H9 (cell line): ENCODE measurements at regions not wholly inside any gene's neighbourhood (a gene's known extent, or its start where the extent isn't known, plus 50 kb on each side); places are given as distances from the start of the nearest gene placed in this dataset.

Source experiments
- DNase-seq: peaks from one replicate; pipeline ENCODE4 v3.0.0-alpha.2; 2017
- H2AFZ ChIP-seq: one replicate; pipeline ENCODE4 v1.6.1; 2013; ENCODE audit warnings: mild to moderate bottlenecking, low read length, control low read depth, moderate library complexity
- H2AK5ac ChIP-seq: 2 replicates; pipeline ENCODE4 v1.6.1; 2013; ENCODE audit warnings: low read length, control low read depth, mixed read lengths; ENCODE audit not compliant: insufficient read length
- H2BK120ac ChIP-seq: one replicate; pipeline ENCODE4 v1.6.1; 2013; ENCODE audit warnings: low read depth, mild to moderate bottlenecking, low read length, control low read depth, inconsistent platforms; ENCODE audit not compliant: poor library complexity, severe bottlenecking
- H2BK12ac ChIP-seq: 2 replicates; pipeline ENCODE4 v1.6.1; 2013; ENCODE audit warnings: low read length, control low read depth, mixed read lengths, low read depth; ENCODE audit not compliant: insufficient read length
- H2BK15ac ChIP-seq: 2 replicates; pipeline ENCODE4 v1.6.1; 2013; ENCODE audit warnings: low read depth, low read length, control low read depth
- H2BK20ac ChIP-seq: one replicate; pipeline ENCODE4 v1.6.1; 2013; ENCODE audit warnings: low read depth, mild to moderate bottlenecking, low read length, control low read depth, inconsistent platforms; ENCODE audit not compliant: poor library complexity, severe bottlenecking
- H2BK5ac ChIP-seq: 2 replicates; pipeline ENCODE4 v1.6.1; 2013; ENCODE audit warnings: low read length, control low read depth, mixed read lengths; ENCODE audit not compliant: insufficient read length
- H3K14ac ChIP-seq: 2 replicates; pipeline ENCODE4 v1.6.1; 2013; ENCODE audit warnings: low read length, control low read depth; ENCODE audit not compliant: insufficient read depth
- H3K18ac ChIP-seq: 2 replicates; pipeline ENCODE4 v1.6.1; 2013; ENCODE audit warnings: low read depth, mild to moderate bottlenecking, mixed read lengths, low read length, control low read depth; ENCODE audit not compliant: insufficient read length
- H3K23ac ChIP-seq: 2 replicates; pipeline ENCODE4 v1.6.1; 2013; ENCODE audit warnings: low read length, control low read depth, mixed read lengths, low read depth; ENCODE audit not compliant: insufficient read length
- H3K23me2 ChIP-seq: 2 replicates; pipeline ENCODE4 v1.6.1; 2013; ENCODE audit warnings: low read depth, mild to moderate bottlenecking, mixed read lengths, low read length, control low read depth; ENCODE audit not compliant: insufficient read length, poor library complexity, severe bottlenecking
- H3K27ac ChIP-seq: 2 replicates; pipeline ENCODE4 v1.5.1; 2013; ENCODE audit warnings: low read length, control low read depth, mixed read lengths, low read depth; ENCODE audit not compliant: insufficient read length
- H3K27me3 ChIP-seq: 2 replicates; pipeline ENCODE4 v1.6.1; 2013; ENCODE audit warnings: low read length, control low read depth, inconsistent platforms; ENCODE audit not compliant: insufficient read depth
- H3K4ac ChIP-seq: 2 replicates; pipeline ENCODE4 v1.6.1; 2013; ENCODE audit warnings: low read depth, mild to moderate bottlenecking, control low read depth, inconsistent platforms, low read length, moderate library complexity
- H3K4me1 ChIP-seq: 2 replicates; pipeline ENCODE4 v1.6.1; 2013; ENCODE audit warnings: low read length, control low read depth, inconsistent platforms; ENCODE audit not compliant: insufficient read depth
- H3K4me2 ChIP-seq: 2 replicates; pipeline ENCODE4 v1.6.1; 2013; ENCODE audit warnings: low read length, control low read depth, mixed read lengths; ENCODE audit not compliant: insufficient read length, insufficient read depth
- H3K56ac ChIP-seq: 2 replicates; pipeline ENCODE4 v1.6.1; 2013; ENCODE audit warnings: low read depth, mild to moderate bottlenecking, mixed read lengths, low read length, control low read depth; ENCODE audit not compliant: insufficient read length
- H3K79me1 ChIP-seq: 2 replicates; pipeline ENCODE4 v1.6.1; 2013; ENCODE audit warnings: low read depth, mild to moderate bottlenecking, moderate library complexity, low read length, control low read depth, inconsistent platforms; ENCODE audit not compliant: insufficient read depth, poor library complexity, severe bottlenecking
- H3K79me2 ChIP-seq: 2 replicates; pipeline ENCODE4 v1.6.1; 2013; ENCODE audit warnings: low read length, control low read depth, inconsistent platforms; ENCODE audit not compliant: insufficient read depth
- H3K9ac ChIP-seq: 2 replicates; pipeline ENCODE4 v1.6.1; 2013; ENCODE audit warnings: low read length, control low read depth, mixed read lengths; ENCODE audit not compliant: insufficient read length; ENCODE audit errors: extremely low read depth
- H3K9me3 ChIP-seq: one replicate; pipeline ENCODE4 v1.6.1; 2013; ENCODE audit warnings: low read depth, low read length, inconsistent platforms; ENCODE audit not compliant: control insufficient read depth
- H3T11ph ChIP-seq: one replicate; pipeline ENCODE4 v1.6.1; 2013; ENCODE audit warnings: mild to moderate bottlenecking, low read length, control low read depth, inconsistent platforms
- H4K20me1 ChIP-seq: one replicate; pipeline ENCODE4 v1.6.1; 2013; ENCODE audit not compliant: control insufficient read depth, insufficient read length, insufficient read depth
- H4K5ac ChIP-seq: 2 replicates; pipeline ENCODE4 v1.6.1; 2013; ENCODE audit warnings: low read depth, mild to moderate bottlenecking, mixed read lengths, low read length, control low read depth; ENCODE audit not compliant: insufficient read length
- H4K8ac ChIP-seq: replicated peaks from 2 replicates; pipeline ENCODE4 v1.6.1; 2013; ENCODE audit warnings: low read length, control low read depth, mixed read lengths, low read depth; ENCODE audit not compliant: insufficient read length
- H4K91ac ChIP-seq: 2 replicates; pipeline ENCODE4 v1.6.1; 2013; ENCODE audit warnings: low read depth, mild to moderate bottlenecking, moderate library complexity, mixed read lengths, low read length, control low read depth; ENCODE audit not compliant: insufficient read length
- H3K27ac Mint-ChIP-seq, 3 experiments: 2 replicates in 2 of 3; 3 replicates in 1 of 3; pipeline ENCODE4 v1.8.0; 2020 to 2021; ENCODE audit warnings: mixed read lengths in 3 of 3, mild to moderate bottlenecking in 1 of 3, moderate library complexity in 1 of 3
- H3K27me3 Mint-ChIP-seq: 2 replicates; pipeline ENCODE4 v1.8.0; 2021; ENCODE audit warnings: low read depth, mild to moderate bottlenecking, moderate library complexity, mixed read lengths
- H3K36me3 Mint-ChIP-seq, 3 experiments: 2 replicates in 2 of 3; 3 replicates in 1 of 3; pipeline ENCODE4 v1.8.0; 2020 to 2021; ENCODE audit warnings: low read depth in 3 of 3, mixed read lengths in 3 of 3; ENCODE audit not compliant: insufficient read depth in 1 of 3
- H3K4me1 Mint-ChIP-seq, 2 experiments: 2 replicates each; pipeline ENCODE4 v1.8.0; 2020; ENCODE audit warnings: mixed read lengths in 2 of 2
- H3K4me3 Mint-ChIP-seq, 2 experiments: 2 replicates in 1 of 2; 3 replicates in 1 of 2; pipeline ENCODE4 v1.8.0; 2020 to 2021; ENCODE audit warnings: mild to moderate bottlenecking in 2 of 2, mixed read lengths in 2 of 2, moderate library complexity in 1 of 2
- H3K9me3 Mint-ChIP-seq, 2 experiments: 2 replicates in 1 of 2; 3 replicates in 1 of 2; pipeline ENCODE4 v1.8.0; 2020; ENCODE audit warnings: mild to moderate bottlenecking in 2 of 2, mixed read lengths in 2 of 2, moderate library complexity in 1 of 2
- WGBS: extraction: QIAGEN DNeasy Blood & Tissue Kit; methylation state at CpG from one replicate; pipeline ENCODE4 v1.1.7; 2013; ENCODE audit warnings: missing lambda C conversion rate, low lambda C conversion rate, mixed read lengths; ENCODE audit not compliant: insufficient read length; ENCODE audit errors: extremely low coverage; 5-methylcytosine and 5-hydroxymethylcytosine counted together
- TF ChIP-seq, protein P1 (sequence below): fragments of 200-600 bp; sonication (generic); conservative IDR thresholded peaks from 3 replicates; pipeline ENCODE4 v1.8.0; 2021; ENCODE audit warnings: antibody characterized with exemption, mild to moderate bottlenecking

DNA sequence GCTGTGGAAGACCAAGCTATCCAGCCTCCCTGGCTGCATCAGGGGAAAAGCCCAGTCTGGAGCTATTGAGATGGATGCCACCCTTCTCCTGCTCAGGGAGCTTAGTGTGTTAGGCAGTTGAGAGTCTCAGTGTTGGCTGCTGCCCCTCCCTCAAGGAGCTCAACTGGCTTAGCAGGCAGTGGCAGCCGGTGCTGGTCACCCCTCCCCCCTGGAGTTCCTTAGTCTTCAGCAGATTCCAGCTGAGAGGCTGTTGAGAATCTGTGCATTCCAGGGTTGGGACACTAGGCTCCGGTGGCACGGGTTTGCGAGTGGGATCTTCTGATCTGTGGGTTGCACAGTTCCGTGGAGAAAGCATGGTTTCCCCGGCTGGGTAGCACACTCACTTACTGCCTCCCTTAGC is 883.8 kb downstream of the NSUN3 start:
- no peaks in the 10 kb centered on the region for H3K23me2 ChIP-seq
- no peak overlapping the region for H2AK5ac ChIP-seq
- H4K20me1 ChIP-seq: no peaks in the 10 kb centered on the region
- no peak overlapping the region for H4K91ac ChIP-seq
- no peak overlapping the region for H4K5ac ChIP-seq
- no peak overlapping the region for H3K56ac ChIP-seq
- peaks cover 0 to 7% (median 0%) of the 10 kb centered on the region in 3 experiments; a peak in 3 of 7 replicates for H3K36me3 Mint-ChIP-seq
- TF ChIP-seq, protein P1, sequence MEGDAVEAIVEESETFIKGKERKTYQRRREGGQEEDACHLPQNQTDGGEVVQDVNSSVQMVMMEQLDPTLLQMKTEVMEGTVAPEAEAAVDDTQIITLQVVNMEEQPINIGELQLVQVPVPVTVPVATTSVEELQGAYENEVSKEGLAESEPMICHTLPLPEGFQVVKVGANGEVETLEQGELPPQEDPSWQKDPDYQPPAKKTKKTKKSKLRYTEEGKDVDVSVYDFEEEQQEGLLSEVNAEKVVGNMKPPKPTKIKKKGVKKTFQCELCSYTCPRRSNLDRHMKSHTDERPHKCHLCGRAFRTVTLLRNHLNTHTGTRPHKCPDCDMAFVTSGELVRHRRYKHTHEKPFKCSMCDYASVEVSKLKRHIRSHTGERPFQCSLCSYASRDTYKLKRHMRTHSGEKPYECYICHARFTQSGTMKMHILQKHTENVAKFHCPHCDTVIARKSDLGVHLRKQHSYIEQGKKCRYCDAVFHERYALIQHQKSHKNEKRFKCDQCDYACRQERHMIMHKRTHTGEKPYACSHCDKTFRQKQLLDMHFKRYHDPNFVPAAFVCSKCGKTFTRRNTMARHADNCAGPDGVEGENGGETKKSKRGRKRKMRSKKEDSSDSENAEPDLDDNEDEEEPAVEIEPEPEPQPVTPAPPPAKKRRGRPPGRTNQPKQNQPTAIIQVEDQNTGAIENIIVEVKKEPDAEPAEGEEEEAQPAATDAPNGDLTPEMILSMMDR: no peak
- H3K4ac ChIP-seq: no peak overlapping the region
- H3T11ph ChIP-seq: no peak overlapping the region
- no peaks in the 10 kb centered on the region for H3K27me3 Mint-ChIP-seq
- H3K14ac ChIP-seq: no peak overlapping the region
- H3K79me2 ChIP-seq: no peaks in the 10 kb centered on the region
- H3K9me3 Mint-ChIP-seq: peaks cover 8 to 20% of the 10 kb centered on the region in 2 experiments
- no peak overlapping the region for H2BK20ac ChIP-seq
- H3K9ac ChIP-seq: no peak overlapping the region
- no peaks in the 10 kb centered on the region for H3K9me3 ChIP-seq
- H3K18ac ChIP-seq: no peak overlapping the region
- no peak for DNase-seq
- H3K27ac ChIP-seq: no peak overlapping the region
- H3K23ac ChIP-seq: no peak overlapping the region
- WGBS: no CpG with 5 or more reads among the region's 6 CpGs
- no peaks in the 10 kb centered on the region for H3K79me1 ChIP-seq
- H2BK120ac ChIP-seq: no peak overlapping the region
- H2BK12ac ChIP-seq: no peak overlapping the region
- H4K8ac ChIP-seq: no peak overlapping the region
- H3K4me1 ChIP-seq: no peaks in the 10 kb centered on the region
- no peak overlapping the region for H3K27ac Mint-ChIP-seq
- no peaks in the 10 kb centered on the region for H3K27me3 ChIP-seq
- no peak overlapping the region for H2BK15ac ChIP-seq
- H3K4me2 ChIP-seq: no peak overlapping the region
- H2BK5ac ChIP-seq: no peak overlapping the region
- no peaks in the 10 kb centered on the region for H3K4me1 Mint-ChIP-seq
- H2AFZ ChIP-seq: no peak overlapping the region
- no peak overlapping the region for H3K4me3 Mint-ChIP-seq
